SK-N-SH treated with all-trans-retinoic acid at 6 μM for 48 hours (cell line): ENCODE measurements at regions not wholly inside any gene's neighbourhood (a gene's known extent, or its start where the extent isn't known, plus 50 kb on each side); places are given as distances from the start of the nearest gene placed in this dataset.

Source experiments
- ATAC-seq: fragments of 200-7000 bp; cut with Tn5 transposase; 3 replicates; pipeline ENCODE4 v1.9.1; 2020; ENCODE audit warnings: mild to moderate bottlenecking, moderate library complexity
- BACH2 ChIP-seq: fragments of 250-450 bp; sonication (Bioruptor Pico); IDR thresholded peaks from 2 replicates; pipeline ENCODE4 v1.9.0; 2021; ENCODE audit warnings: mild to moderate bottlenecking, borderline replicate concordance
- CREB5 ChIP-seq: fragments of 250-450 bp; sonication (Bioruptor Pico); IDR thresholded peaks from 2 replicates; pipeline ENCODE4 v1.5.1; 2020; ENCODE audit warnings: low read depth, mild to moderate bottlenecking, moderate library complexity
- CSDC2 ChIP-seq: fragments of 250-450 bp; sonication (Bioruptor Pico); IDR thresholded peaks from 2 replicates; pipeline ENCODE4 v1.5.0; 2020; ENCODE audit warnings: mild to moderate bottlenecking, moderate library complexity
- CSRNP3 ChIP-seq: fragments of 250-450 bp; sonication (Bioruptor Pico); IDR thresholded peaks from 2 replicates; pipeline ENCODE4 v1.5.1; 2021; ENCODE audit warnings: mild to moderate bottlenecking, moderate library complexity
- ESRRG ChIP-seq: fragments of 250-450 bp; sonication (Bioruptor Pico); IDR thresholded peaks from 2 replicates; pipeline ENCODE4 v1.6.1; 2021; ENCODE audit warnings: mild to moderate bottlenecking
- GLIS3 ChIP-seq: fragments of 250-450 bp; sonication (Bioruptor Pico); IDR thresholded peaks from 2 replicates; pipeline ENCODE4 v1.5.0; 2020; ENCODE audit warnings: mild to moderate bottlenecking, moderate library complexity
- ISL1 ChIP-seq: fragments of 250-450 bp; sonication (Bioruptor Pico); IDR thresholded peaks from 2 replicates; pipeline ENCODE4 v2.1.2; 2022; ENCODE audit warnings: mild to moderate bottlenecking, moderate library complexity
- PATZ1 ChIP-seq: fragments of 250-450 bp; sonication (Bioruptor Pico); IDR thresholded peaks from 2 replicates; pipeline ENCODE4 v1.8.0; 2020; ENCODE audit warnings: mild to moderate bottlenecking, moderate library complexity, borderline replicate concordance
- POU6F1 ChIP-seq: fragments of 250-450 bp; sonication (Bioruptor Pico); IDR thresholded peaks from 2 replicates; pipeline ENCODE4 v1.8.0; 2021; ENCODE audit warnings: low read depth, mild to moderate bottlenecking, moderate library complexity, borderline replicate concordance
- PPARA ChIP-seq: fragments of 250-450 bp; sonication (Bioruptor Pico); IDR thresholded peaks from 2 replicates; pipeline ENCODE4 v1.5.0; 2020; ENCODE audit warnings: mild to moderate bottlenecking, borderline replicate concordance
- RARB ChIP-seq: fragments of 250-450 bp; sonication (Bioruptor Pico); IDR thresholded peaks from 2 replicates; pipeline ENCODE4 v1.8.0; 2021; ENCODE audit warnings: mild to moderate bottlenecking, moderate library complexity
- SNAI2 ChIP-seq: fragments of 250-450 bp; sonication (Bioruptor Pico); IDR thresholded peaks from 2 replicates; pipeline ENCODE4 v1.5.0; 2020; ENCODE audit warnings: mild to moderate bottlenecking, moderate library complexity
- TCF4 ChIP-seq: fragments of 250-450 bp; sonication (Bioruptor Pico); IDR thresholded peaks from 2 replicates; pipeline ENCODE4 v1.8.0; 2021; ENCODE audit warnings: mild to moderate bottlenecking, moderate library complexity, borderline replicate concordance
- TOX ChIP-seq: fragments of 250-450 bp; sonication (Bioruptor Pico); IDR thresholded peaks from 2 replicates; pipeline ENCODE4 v1.8.0; 2021; ENCODE audit warnings: mild to moderate bottlenecking, moderate library complexity, borderline replicate concordance
- ZFP3 ChIP-seq: fragments of 250-450 bp; sonication (Bioruptor Pico); IDR thresholded peaks from 2 replicates; pipeline ENCODE4 v1.5.0; 2020; ENCODE audit warnings: mild to moderate bottlenecking, moderate library complexity
- ZFP30 ChIP-seq: fragments of 450-650 bp; formaldehyde crosslinking; IDR thresholded peaks from 2 replicates; pipeline ENCODE4 v1.5.0; 2022; ENCODE audit warnings: mild to moderate bottlenecking, moderate library complexity
- ZNF8 ChIP-seq: fragments of 450-650 bp; formaldehyde crosslinking; IDR thresholded peaks from 2 replicates; pipeline ENCODE4 v1.5.0; 2020; ENCODE audit warnings: mild to moderate bottlenecking, moderate library complexity

GRCh38 chr5:158203261-158203660, 344.3 kb upstream of the CLINT1 start:
- ATAC-seq, result no peak
- TF ChIP-seq PATZ1 (no peak), ZFP3 (CRISPR knock-in tag) (no peak), RARB (CRISPR knock-in tag) (no peak), CSDC2 (CRISPR knock-in tag) (no peak), POU6F1 (CRISPR knock-in tag) (no peak), CREB5 (CRISPR knock-in tag) (no peak), SNAI2 (no peak)

GRCh38 chr5:158202801-158203200, 343.9 kb upstream of the CLINT1 start:
- no peak for ATAC-seq
- no peak for TF ChIP-seq TOX (CRISPR knock-in tag)
- TF ChIP-seq CREB5 (CRISPR knock-in tag), result no peak
- no peak for TF ChIP-seq PATZ1
- no peak for TF ChIP-seq POU6F1 (CRISPR knock-in tag)
- TF ChIP-seq ZNF8 (CRISPR knock-in tag), result no peak
- no peak for TF ChIP-seq CSDC2 (CRISPR knock-in tag)
- no peak for TF ChIP-seq CSRNP3 (CRISPR knock-in tag)
- TF ChIP-seq ZFP30 (CRISPR knock-in tag), result no peak
- TF ChIP-seq TCF4 (CRISPR knock-in tag), result no peak
- no peak for TF ChIP-seq RARB (CRISPR knock-in tag)

GRCh38 chr5:158200619-158201018, 341.7 kb upstream of the CLINT1 start:
- TF ChIP-seq ZFP3 (CRISPR knock-in tag), result no peak
- no peak for TF ChIP-seq TOX (CRISPR knock-in tag)
- no peak for TF ChIP-seq POU6F1 (CRISPR knock-in tag)
- TF ChIP-seq TCF4 (CRISPR knock-in tag), result no peak
- no peak for TF ChIP-seq CSDC2 (CRISPR knock-in tag)
- no peak for TF ChIP-seq SNAI2
- no peak for TF ChIP-seq BACH2 (CRISPR knock-in tag)
- no peak for TF ChIP-seq CREB5 (CRISPR knock-in tag)
- no peak for TF ChIP-seq GLIS3 (CRISPR knock-in tag)
- TF ChIP-seq ZFP30 (CRISPR knock-in tag), result no peak
- no peak for TF ChIP-seq ESRRG (CRISPR knock-in tag)
- TF ChIP-seq ISL1, result no peak
- no peak for TF ChIP-seq PPARA (CRISPR knock-in tag)
- no peak for TF ChIP-seq PATZ1
- TF ChIP-seq CSRNP3 (CRISPR knock-in tag), result no peak
- no peak for ATAC-seq
